Panc1 (cell line): ENCODE measurements at regions not wholly inside any gene's neighbourhood (a gene's known extent, or its start where the extent isn't known, plus 50 kb on each side); places are given as distances from the start of the nearest gene placed in this dataset.

ENCODE experiments used
- POLR2AphosphoS5 ChIP-seq: IDR thresholded peaks from 2 replicates; pipeline ENCODE4 v1.6.1; 2012; ENCODE audit warnings: mild to moderate bottlenecking, low read depth, low read length, moderate library complexity
- SIN3A ChIP-seq: IDR thresholded peaks from 2 replicates; pipeline ENCODE4 v1.6.1; 2012; ENCODE audit warnings: low read depth, mild to moderate bottlenecking, low read length, moderate library complexity, borderline replicate concordance; ENCODE audit not compliant: insufficient read depth
- TF ChIP-seq, protein P1 (sequence below): fragments of 450-650 bp; IDR thresholded peaks from 2 replicates; pipeline ENCODE4 v1.5.1; 2017; ENCODE audit warnings: mild to moderate bottlenecking
- TF ChIP-seq, protein P2 (sequence below), 2 experiments: IDR thresholded peaks; 2 replicates each; pipeline ENCODE4 v1.6.1; 2011 to 2012; ENCODE audit warnings: low read depth in 2 of 2, control low read depth in 1 of 2, low read length in 1 of 2, mild to moderate bottlenecking in 1 of 2, moderate library complexity in 1 of 2; ENCODE audit not compliant: insufficient read depth in 1 of 2

DNA sequence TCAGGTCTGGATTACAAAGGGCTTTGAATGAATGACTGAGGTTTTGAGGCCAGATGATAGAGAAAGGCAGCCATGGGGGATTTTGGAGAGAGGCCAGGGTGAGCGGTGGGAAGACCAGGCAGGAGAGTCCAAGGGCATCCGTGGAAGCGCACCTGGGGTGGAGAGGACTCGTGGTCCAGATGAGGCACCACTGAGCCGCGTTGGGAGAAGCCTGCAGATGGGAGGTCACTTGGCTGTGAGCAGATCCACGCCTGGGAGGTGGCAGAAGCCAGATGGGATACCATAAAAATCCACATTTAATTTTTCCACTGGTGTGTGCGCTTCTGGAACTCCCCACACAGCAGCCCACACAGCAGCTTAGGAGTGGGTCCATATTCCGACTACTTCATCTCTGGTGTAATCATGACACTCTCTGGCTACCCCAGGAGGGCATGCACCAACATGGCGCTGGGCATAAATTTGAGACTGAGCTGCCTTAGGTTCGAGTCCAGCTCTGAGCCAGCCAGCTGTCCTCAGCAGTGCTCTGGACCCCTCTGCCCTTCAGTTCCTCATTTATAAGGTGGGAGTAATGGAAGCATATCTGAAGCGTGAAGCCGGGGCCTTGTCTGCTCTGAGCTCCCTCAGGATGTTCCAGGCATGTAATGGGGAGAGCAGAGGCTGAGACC, 90.2 kb upstream of the FAM20C start:
- TF ChIP-seq SIN3A (no peak), POLR2AphosphoS5 (no peak)
- TF ChIP-seq, protein P1, sequence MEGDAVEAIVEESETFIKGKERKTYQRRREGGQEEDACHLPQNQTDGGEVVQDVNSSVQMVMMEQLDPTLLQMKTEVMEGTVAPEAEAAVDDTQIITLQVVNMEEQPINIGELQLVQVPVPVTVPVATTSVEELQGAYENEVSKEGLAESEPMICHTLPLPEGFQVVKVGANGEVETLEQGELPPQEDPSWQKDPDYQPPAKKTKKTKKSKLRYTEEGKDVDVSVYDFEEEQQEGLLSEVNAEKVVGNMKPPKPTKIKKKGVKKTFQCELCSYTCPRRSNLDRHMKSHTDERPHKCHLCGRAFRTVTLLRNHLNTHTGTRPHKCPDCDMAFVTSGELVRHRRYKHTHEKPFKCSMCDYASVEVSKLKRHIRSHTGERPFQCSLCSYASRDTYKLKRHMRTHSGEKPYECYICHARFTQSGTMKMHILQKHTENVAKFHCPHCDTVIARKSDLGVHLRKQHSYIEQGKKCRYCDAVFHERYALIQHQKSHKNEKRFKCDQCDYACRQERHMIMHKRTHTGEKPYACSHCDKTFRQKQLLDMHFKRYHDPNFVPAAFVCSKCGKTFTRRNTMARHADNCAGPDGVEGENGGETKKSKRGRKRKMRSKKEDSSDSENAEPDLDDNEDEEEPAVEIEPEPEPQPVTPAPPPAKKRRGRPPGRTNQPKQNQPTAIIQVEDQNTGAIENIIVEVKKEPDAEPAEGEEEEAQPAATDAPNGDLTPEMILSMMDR = no peak
- TF ChIP-seq, protein P2, sequence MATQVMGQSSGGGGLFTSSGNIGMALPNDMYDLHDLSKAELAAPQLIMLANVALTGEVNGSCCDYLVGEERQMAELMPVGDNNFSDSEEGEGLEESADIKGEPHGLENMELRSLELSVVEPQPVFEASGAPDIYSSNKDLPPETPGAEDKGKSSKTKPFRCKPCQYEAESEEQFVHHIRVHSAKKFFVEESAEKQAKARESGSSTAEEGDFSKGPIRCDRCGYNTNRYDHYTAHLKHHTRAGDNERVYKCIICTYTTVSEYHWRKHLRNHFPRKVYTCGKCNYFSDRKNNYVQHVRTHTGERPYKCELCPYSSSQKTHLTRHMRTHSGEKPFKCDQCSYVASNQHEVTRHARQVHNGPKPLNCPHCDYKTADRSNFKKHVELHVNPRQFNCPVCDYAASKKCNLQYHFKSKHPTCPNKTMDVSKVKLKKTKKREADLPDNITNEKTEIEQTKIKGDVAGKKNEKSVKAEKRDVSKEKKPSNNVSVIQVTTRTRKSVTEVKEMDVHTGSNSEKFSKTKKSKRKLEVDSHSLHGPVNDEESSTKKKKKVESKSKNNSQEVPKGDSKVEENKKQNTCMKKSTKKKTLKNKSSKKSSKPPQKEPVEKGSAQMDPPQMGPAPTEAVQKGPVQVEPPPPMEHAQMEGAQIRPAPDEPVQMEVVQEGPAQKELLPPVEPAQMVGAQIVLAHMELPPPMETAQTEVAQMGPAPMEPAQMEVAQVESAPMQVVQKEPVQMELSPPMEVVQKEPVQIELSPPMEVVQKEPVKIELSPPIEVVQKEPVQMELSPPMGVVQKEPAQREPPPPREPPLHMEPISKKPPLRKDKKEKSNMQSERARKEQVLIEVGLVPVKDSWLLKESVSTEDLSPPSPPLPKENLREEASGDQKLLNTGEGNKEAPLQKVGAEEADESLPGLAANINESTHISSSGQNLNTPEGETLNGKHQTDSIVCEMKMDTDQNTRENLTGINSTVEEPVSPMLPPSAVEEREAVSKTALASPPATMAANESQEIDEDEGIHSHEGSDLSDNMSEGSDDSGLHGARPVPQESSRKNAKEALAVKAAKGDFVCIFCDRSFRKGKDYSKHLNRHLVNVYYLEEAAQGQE (IDR thresholded peaks at IDR 0.05; ENCODE audit: insufficient read depth in 1 of 2, low read depth in 2 of 2, low read length in 1 of 2) = no peak
